K562 (cell line): ENCODE measurements at regions not wholly inside any gene's neighbourhood (a gene's known extent, or its start where the extent isn't known, plus 50 kb on each side); places are given as distances from the start of the nearest gene placed in this dataset.

Source experiments
- CREBBP ChIP-seq: IDR thresholded peaks from one replicate; pipeline ENCODE4 v1.6.1; 2012; ENCODE audit warnings: low read depth, mild to moderate bottlenecking, control low read depth, inconsistent platforms, low read length
- FOS ChIP-seq: IDR thresholded peaks from 3 replicates; pipeline ENCODE4 v1.6.1; 2011; ENCODE audit not compliant: insufficient read length; ENCODE audit errors: extremely low read depth
- NFXL1 ChIP-seq: fragments of 450-650 bp; formaldehyde crosslinking; IDR thresholded peaks from 2 replicates; pipeline ENCODE4 v1.4.0; 2021; ENCODE audit warnings: mild to moderate bottlenecking
- PHB2 ChIP-seq: fragments of 450-650 bp; IDR thresholded peaks from 2 replicates; pipeline ENCODE4 v1.6.1; 2017; ENCODE audit warnings: low read depth
- POLR2A ChIP-seq: fragments of 450-650 bp; conservative IDR thresholded peaks from 2 replicates; pipeline ENCODE4 v1.6.1; 2016
- TGIF2 ChIP-seq: sonication (generic); formaldehyde crosslinking; IDR thresholded peaks from 2 replicates; pipeline ENCODE4 v1.8.1; 2022; ENCODE audit warnings: mild to moderate bottlenecking, missing genetic modification reagents, moderate library complexity
- ZNF165 ChIP-seq: fragments of 250-450 bp; sonication (Bioruptor Pico); IDR thresholded peaks from 2 replicates; pipeline ENCODE4 v1.4.0; 2020; ENCODE audit warnings: borderline replicate concordance
- TF ChIP-seq, protein P1 (sequence below): fragments of 250-450 bp; sonication (Bioruptor Pico); IDR thresholded peaks from 2 replicates; pipeline ENCODE4 v1.6.1; 2021; ENCODE audit warnings: mild to moderate bottlenecking
- TF ChIP-seq, protein P2 (sequence below): fragments of 450-650 bp; IDR thresholded peaks from 2 replicates; pipeline ENCODE4 v1.6.1; 2016; ENCODE audit warnings: mild to moderate bottlenecking
- TF ChIP-seq, protein P3 (sequence below): fragments of 450-650 bp; IDR thresholded peaks from 2 replicates; pipeline ENCODE4 v1.6.1; 2016; ENCODE audit warnings: mild to moderate bottlenecking, moderate library complexity

GRCh38 chr10:3239920-3240894 lies 67.6 kb upstream of the PITRM1 start (continued):
- TF ChIP-seq TGIF2 (CRISPR knock-in tag) (no peak), POLR2A (no peak), FOS (no peak), NFXL1 (CRISPR knock-in tag) (no peak), ZNF165 (no peak), CREBBP (no peak), PHB2 (no peak)
- TF ChIP-seq, protein P1, sequence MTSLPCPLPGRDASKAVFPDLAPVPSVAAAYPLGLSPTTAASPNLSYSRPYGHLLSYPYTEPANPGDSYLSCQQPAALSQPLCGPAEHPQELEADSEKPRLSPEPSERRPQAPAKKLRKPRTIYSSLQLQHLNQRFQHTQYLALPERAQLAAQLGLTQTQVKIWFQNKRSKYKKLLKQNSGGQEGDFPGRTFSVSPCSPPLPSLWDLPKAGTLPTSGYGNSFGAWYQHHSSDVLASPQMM (CRISPR knock-in tag) = no peak
- TF ChIP-seq, protein P2, sequence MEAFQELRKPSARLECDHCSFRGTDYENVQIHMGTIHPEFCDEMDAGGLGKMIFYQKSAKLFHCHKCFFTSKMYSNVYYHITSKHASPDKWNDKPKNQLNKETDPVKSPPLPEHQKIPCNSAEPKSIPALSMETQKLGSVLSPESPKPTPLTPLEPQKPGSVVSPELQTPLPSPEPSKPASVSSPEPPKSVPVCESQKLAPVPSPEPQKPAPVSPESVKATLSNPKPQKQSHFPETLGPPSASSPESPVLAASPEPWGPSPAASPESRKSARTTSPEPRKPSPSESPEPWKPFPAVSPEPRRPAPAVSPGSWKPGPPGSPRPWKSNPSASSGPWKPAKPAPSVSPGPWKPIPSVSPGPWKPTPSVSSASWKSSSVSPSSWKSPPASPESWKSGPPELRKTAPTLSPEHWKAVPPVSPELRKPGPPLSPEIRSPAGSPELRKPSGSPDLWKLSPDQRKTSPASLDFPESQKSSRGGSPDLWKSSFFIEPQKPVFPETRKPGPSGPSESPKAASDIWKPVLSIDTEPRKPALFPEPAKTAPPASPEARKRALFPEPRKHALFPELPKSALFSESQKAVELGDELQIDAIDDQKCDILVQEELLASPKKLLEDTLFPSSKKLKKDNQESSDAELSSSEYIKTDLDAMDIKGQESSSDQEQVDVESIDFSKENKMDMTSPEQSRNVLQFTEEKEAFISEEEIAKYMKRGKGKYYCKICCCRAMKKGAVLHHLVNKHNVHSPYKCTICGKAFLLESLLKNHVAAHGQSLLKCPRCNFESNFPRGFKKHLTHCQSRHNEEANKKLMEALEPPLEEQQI = no peak
- TF ChIP-seq, protein P3, sequence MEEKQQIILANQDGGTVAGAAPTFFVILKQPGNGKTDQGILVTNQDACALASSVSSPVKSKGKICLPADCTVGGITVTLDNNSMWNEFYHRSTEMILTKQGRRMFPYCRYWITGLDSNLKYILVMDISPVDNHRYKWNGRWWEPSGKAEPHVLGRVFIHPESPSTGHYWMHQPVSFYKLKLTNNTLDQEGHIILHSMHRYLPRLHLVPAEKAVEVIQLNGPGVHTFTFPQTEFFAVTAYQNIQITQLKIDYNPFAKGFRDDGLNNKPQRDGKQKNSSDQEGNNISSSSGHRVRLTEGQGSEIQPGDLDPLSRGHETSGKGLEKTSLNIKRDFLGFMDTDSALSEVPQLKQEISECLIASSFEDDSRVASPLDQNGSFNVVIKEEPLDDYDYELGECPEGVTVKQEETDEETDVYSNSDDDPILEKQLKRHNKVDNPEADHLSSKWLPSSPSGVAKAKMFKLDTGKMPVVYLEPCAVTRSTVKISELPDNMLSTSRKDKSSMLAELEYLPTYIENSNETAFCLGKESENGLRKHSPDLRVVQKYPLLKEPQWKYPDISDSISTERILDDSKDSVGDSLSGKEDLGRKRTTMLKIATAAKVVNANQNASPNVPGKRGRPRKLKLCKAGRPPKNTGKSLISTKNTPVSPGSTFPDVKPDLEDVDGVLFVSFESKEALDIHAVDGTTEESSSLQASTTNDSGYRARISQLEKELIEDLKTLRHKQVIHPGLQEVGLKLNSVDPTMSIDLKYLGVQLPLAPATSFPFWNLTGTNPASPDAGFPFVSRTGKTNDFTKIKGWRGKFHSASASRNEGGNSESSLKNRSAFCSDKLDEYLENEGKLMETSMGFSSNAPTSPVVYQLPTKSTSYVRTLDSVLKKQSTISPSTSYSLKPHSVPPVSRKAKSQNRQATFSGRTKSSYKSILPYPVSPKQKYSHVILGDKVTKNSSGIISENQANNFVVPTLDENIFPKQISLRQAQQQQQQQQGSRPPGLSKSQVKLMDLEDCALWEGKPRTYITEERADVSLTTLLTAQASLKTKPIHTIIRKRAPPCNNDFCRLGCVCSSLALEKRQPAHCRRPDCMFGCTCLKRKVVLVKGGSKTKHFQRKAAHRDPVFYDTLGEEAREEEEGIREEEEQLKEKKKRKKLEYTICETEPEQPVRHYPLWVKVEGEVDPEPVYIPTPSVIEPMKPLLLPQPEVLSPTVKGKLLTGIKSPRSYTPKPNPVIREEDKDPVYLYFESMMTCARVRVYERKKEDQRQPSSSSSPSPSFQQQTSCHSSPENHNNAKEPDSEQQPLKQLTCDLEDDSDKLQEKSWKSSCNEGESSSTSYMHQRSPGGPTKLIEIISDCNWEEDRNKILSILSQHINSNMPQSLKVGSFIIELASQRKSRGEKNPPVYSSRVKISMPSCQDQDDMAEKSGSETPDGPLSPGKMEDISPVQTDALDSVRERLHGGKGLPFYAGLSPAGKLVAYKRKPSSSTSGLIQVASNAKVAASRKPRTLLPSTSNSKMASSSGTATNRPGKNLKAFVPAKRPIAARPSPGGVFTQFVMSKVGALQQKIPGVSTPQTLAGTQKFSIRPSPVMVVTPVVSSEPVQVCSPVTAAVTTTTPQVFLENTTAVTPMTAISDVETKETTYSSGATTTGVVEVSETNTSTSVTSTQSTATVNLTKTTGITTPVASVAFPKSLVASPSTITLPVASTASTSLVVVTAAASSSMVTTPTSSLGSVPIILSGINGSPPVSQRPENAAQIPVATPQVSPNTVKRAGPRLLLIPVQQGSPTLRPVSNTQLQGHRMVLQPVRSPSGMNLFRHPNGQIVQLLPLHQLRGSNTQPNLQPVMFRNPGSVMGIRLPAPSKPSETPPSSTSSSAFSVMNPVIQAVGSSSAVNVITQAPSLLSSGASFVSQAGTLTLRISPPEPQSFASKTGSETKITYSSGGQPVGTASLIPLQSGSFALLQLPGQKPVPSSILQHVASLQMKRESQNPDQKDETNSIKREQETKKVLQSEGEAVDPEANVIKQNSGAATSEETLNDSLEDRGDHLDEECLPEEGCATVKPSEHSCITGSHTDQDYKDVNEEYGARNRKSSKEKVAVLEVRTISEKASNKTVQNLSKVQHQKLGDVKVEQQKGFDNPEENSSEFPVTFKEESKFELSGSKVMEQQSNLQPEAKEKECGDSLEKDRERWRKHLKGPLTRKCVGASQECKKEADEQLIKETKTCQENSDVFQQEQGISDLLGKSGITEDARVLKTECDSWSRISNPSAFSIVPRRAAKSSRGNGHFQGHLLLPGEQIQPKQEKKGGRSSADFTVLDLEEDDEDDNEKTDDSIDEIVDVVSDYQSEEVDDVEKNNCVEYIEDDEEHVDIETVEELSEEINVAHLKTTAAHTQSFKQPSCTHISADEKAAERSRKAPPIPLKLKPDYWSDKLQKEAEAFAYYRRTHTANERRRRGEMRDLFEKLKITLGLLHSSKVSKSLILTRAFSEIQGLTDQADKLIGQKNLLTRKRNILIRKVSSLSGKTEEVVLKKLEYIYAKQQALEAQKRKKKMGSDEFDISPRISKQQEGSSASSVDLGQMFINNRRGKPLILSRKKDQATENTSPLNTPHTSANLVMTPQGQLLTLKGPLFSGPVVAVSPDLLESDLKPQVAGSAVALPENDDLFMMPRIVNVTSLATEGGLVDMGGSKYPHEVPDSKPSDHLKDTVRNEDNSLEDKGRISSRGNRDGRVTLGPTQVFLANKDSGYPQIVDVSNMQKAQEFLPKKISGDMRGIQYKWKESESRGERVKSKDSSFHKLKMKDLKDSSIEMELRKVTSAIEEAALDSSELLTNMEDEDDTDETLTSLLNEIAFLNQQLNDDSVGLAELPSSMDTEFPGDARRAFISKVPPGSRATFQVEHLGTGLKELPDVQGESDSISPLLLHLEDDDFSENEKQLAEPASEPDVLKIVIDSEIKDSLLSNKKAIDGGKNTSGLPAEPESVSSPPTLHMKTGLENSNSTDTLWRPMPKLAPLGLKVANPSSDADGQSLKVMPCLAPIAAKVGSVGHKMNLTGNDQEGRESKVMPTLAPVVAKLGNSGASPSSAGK = no peak
- TF ChIP-seq, all 486 proteins: peak for 0
